GM12865 (cell line): ENCODE measurements at regions not wholly inside any gene's neighbourhood (a gene's known extent, or its start where the extent isn't known, plus 50 kb on each side); places are given as distances from the start of the nearest gene placed in this dataset.

Experiments
- DNase-seq: peaks from one replicate; pipeline ENCODE4 v3.0.0; 2010; ENCODE audit warnings: low read depth
- H3K4me3 ChIP-seq: 2 replicates; pipeline ENCODE4 v1.5.1; 2011; ENCODE audit warnings: mild to moderate bottlenecking, low read depth, low read length, control low read depth
- CTCF ChIP-seq: IDR thresholded peaks from 2 replicates; pipeline ENCODE4 v1.5.1; 2011; ENCODE audit warnings: low read length, control low read depth, low read depth, inconsistent platforms; ENCODE audit not compliant: insufficient read depth; ENCODE audit errors: missing control alignments

GRCh38 chr10:130994845-130995244 is 316.7 kb downstream of the TCERG1L start:
- H3K4me3 ChIP-seq, result no peak overlapping the region
- DNase-seq, result no peak
- no peak for TF ChIP-seq CTCF

DNA sequence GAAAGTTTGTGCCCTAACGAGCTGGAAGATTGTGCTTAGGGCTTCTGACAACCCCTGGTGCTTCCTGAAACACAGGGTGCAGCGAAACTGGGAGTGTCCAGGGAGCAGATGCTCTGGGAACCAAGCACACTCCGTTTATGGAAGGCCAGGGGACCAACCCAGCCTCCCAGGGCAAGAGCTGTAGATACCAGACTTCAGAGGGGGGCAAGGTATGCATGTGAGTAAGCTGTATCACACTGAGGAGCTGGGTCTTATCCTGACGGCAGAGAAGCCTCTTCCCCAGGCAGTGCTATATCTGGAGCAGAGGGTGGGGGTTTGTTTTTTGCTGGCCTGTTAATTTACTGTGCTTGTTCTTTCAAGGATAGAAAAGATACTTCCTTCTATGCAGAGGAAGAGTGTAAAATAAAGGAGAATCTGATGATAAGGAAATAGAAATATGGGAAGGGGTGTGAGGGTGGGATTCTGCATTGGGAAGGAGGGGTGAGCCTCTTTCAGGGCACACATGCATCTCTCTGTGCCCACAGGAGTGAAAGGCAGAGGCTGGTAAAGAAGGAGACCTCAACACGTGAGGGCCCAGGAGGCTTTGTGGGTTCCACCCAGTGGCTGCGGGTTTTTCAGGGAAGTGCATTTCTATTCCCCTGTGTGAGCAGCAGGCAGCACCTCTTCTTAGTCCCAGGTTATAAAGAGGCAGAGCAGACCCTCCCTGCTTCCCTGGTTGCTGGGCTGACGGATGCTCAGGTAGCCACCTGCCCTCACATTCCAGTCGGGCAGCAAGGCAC is 314.1 kb downstream of the TCERG1L start:
- no peak for TF ChIP-seq CTCF
- no peak overlapping the region for H3K4me3 ChIP-seq
- DNase-seq, result no peak

- H3K4me3 ChIP-seq, result no peak overlapping the region
- no peak for DNase-seq
- no peak for TF ChIP-seq CTCF
Observed at GRCh38 chr10:130998046-130998435, 313.5 kb downstream of the TCERG1L start.

- H3K4me3 ChIP-seq, result no peak overlapping the region
- DNase-seq, result no peak
- TF ChIP-seq CTCF, result no peak
Observed at GRCh38 chr10:130998642-130999041, 312.9 kb downstream of the TCERG1L start.

DNA sequence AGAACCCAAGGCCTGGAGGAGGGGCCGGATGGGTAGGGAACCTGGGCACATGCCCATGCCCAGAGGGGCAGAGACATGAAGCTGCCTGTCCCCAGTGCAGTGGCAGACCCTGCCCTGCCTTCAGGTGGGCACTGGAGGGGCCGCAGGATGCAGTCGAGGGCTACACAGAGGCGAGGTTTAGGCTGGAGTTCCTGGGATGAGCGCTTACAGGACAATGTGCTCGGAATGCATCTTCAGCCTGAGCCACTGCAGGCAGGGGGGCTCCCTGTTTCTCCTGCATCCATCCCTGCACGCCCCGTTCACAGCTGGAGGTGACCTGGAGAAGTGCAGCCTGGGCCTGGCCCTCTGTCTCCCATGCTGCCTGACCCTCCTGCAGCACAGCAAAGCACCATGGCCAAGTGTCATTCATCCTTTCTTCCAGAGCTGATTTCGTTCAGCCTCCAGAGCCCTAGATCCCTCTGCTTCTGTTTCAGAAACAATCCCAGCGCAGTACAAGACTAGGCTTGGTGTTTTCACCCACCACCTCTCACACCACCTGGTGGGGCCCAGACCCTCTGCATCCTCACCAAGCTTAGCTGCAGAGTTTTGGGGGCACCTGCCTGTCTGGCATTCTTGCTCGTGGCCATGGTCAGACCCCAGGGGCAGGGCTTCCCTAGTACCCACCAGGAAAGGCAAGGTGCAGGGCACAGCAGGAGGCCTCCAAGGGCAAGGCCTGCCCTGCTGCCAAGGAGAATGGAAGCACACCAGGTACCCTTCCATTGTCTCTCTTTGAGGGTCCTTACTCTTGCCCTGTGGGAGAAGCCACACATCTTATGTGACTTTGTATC is 311.9 kb downstream of the TCERG1L start:
- no peak for TF ChIP-seq CTCF
- no peak for DNase-seq

DNA sequence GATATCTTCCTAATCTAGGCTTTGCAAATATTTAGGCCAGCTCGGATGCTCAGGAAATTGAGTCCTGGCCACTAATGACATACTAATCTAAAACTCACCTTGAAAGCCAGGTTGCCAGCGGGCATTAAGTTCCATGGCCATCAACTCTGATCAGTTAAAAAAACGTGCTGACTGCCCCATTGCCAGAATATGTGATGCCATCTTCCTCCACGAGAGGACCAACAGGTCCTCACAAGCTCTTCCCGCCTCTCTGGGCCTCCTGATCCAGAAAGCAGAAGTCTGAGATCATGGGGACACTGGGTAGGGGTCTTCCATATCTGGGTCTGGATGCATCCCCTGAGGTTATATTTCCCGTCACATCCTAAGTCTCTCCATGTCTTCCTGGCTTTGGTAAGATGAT is 311.3 kb downstream of the TCERG1L start:
- no peak for TF ChIP-seq CTCF
- no peak for DNase-seq
- H3K4me3 ChIP-seq, result no peak overlapping the region

More for the DNA sequence above, 311.9 kb downstream of the TCERG1L start:
- no peak overlapping the region for H3K4me3 ChIP-seq
